ENCODE measurements at regions not wholly inside any gene's neighbourhood (a gene's known extent, or its start where the extent isn't known, plus 50 kb on each side); places are given as distances from the start of the nearest gene placed in this dataset.

DNA sequence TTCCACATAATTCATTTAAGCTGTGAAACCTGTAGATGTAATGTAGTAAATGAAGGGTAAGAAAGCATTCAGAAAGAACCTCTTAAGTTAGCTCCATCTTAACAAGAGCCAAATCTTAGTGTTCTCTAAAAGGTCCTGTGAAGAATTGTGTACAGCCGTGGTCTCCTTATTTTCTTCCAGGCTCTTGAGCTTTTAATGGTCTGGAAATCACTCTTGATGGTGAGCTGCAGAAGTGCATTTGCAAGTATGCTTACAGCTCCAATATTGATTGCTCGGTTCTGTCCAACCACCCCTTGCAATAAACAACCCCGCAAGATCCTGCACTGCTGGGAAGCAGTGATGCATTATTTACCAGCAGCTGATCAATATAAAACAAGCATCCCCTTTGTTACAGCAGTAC, 690.8 kb upstream of the FZD8 start:
- no CpG with 5 or more reads among the region's 3 CpGs for WGBS, 2 donors (ENCODE audit: extremely low coverage in 2 of 2, insufficient read length in 2 of 2, insufficient replicate concordance in 1 of 2)
- no peak overlapping the region for H2AFZ ChIP-seq (ENCODE audit: low read length)

DNA sequence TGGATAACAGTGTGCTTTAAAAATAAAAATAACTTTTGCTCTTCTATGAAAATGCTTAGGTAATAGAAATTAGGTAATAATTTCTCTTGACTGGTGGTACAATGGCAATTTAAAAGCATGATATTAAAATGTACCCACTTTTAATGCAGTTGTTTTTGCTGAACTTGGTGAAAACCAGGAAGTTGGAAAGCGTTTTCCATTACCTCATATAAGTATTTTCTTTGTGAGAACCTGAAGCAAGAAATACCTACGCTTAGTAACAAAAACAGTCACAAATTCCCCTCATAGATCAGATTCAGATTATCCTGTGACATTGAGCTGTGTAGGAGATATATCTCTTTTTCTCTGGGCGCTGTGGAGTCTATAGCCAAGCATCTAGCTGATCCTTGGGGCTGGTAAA, 689.0 kb upstream of the FZD8 start:
- no peak overlapping the region for H2AFZ ChIP-seq (ENCODE audit: low read length)
- no peak overlapping the region for H4K91ac ChIP-seq (ENCODE audit: low read depth, low read length, poor library complexity)
- H3K18ac ChIP-seq (ENCODE audit: low read length) = no peak overlapping the region
- no CpG with 5 or more reads among the region's 3 CpGs for WGBS, 2 donors (ENCODE audit: extremely low coverage in 2 of 2, insufficient read length in 2 of 2, insufficient replicate concordance in 1 of 2)
- no peak overlapping the region for H3K23ac ChIP-seq (ENCODE audit: low read depth, low read length, poor library complexity)
- no peak overlapping the region for H2BK15ac ChIP-seq (ENCODE audit: low read length)
- H2BK12ac ChIP-seq (ENCODE audit: low read length) = no peak overlapping the region
- H3K27ac ChIP-seq (replicated peaks; ENCODE audit: low read length) = no peak overlapping the region
- no peak overlapping the region for H4K8ac ChIP-seq (ENCODE audit: low read depth, low read length)
- H2BK120ac ChIP-seq (ENCODE audit: low read depth, low read length) = no peak overlapping the region
- no peak overlapping the region for H3K4ac ChIP-seq (ENCODE audit: low read length)
- H3K4me3 ChIP-seq (ENCODE audit: low read length in 2 of 2) = no peak overlapping the region
- no peak overlapping the region for H3K4me2 ChIP-seq (ENCODE audit: insufficient read depth, low read length, poor library complexity, severe bottlenecking)
- DNase-seq (ENCODE audit: low spot score) = no peak
- no peak overlapping the region for H3K9ac ChIP-seq (ENCODE audit: low read depth, low read length, poor library complexity)
- H3K14ac ChIP-seq (ENCODE audit: low read length) = no peak overlapping the region
- H2BK5ac ChIP-seq (ENCODE audit: low read length) = no peak overlapping the region
- no peaks in the 10 kb centered on the region for H3K9me3 ChIP-seq (replicated peaks in 1 of 2; ENCODE audit: control insufficient read depth in 2 of 2, insufficient read depth in 1 of 2, low read depth in 1 of 2, low read length in 2 of 2)
- no peaks in the 10 kb centered on the region for H3K27me3 ChIP-seq (ENCODE audit: control insufficient read depth in 3 of 3, insufficient read depth in 3 of 3, low read depth in 1 of 3, low read length in 3 of 3)
- no peaks in the 10 kb centered on the region for H3K79me1 ChIP-seq (ENCODE audit: low read depth, low read length)
- H3K4me1 ChIP-seq (ENCODE audit: control insufficient read depth in 2 of 2, insufficient read depth in 1 of 2, low read depth in 1 of 2, low read length in 2 of 2) = no peaks in the 10 kb centered on the region
- H3K36me3 ChIP-seq (replicated peaks in 1 of 2; ENCODE audit: control insufficient read depth in 2 of 2, insufficient read depth in 2 of 2, low read length in 2 of 2) = no peaks in the 10 kb centered on the region
- no peak overlapping the region for H2AK5ac ChIP-seq (ENCODE audit: low read depth, low read length)

More for the DNA sequence above, 690.8 kb upstream of the FZD8 start:
- DNase-seq (ENCODE audit: low spot score) = no peak
- Histone ChIP-seq H3K4me3 (ENCODE audit: low read length in 2 of 2) (no peak overlapping the region), H3K9ac (ENCODE audit: low read depth, low read length, poor library complexity) (no peak overlapping the region), H3K27me3 (ENCODE audit: control insufficient read depth in 3 of 3, insufficient read depth in 3 of 3, low read depth in 1 of 3, low read length in 3 of 3) (no peaks in the 10 kb centered on the region), H3K23ac (ENCODE audit: low read depth, low read length, poor library complexity) (no peak overlapping the region), H3K4ac (ENCODE audit: low read length) (no peak overlapping the region), H3K27ac (replicated peaks; ENCODE audit: low read length) (no peak overlapping the region), H3K4me1 (ENCODE audit: control insufficient read depth in 2 of 2, insufficient read depth in 1 of 2, low read depth in 1 of 2, low read length in 2 of 2) (no peaks in the 10 kb centered on the region), H4K91ac (ENCODE audit: low read depth, low read length, poor library complexity) (no peak overlapping the region), H2BK5ac (ENCODE audit: low read length) (no peak overlapping the region), H2BK15ac (ENCODE audit: low read length) (no peak overlapping the region), H3K9me3 (replicated peaks in 1 of 2; ENCODE audit: control insufficient read depth in 2 of 2, insufficient read depth in 1 of 2, low read depth in 1 of 2, low read length in 2 of 2) (no peaks in the 10 kb centered on the region), H3K79me1 (ENCODE audit: low read depth, low read length) (no peaks in the 10 kb centered on the region), H3K14ac (ENCODE audit: low read length) (no peak overlapping the region), H3K18ac (ENCODE audit: low read length) (no peak overlapping the region), H2AK5ac (ENCODE audit: low read depth, low read length) (no peak overlapping the region), H2BK120ac (ENCODE audit: low read depth, low read length) (no peak overlapping the region), H3K4me2 (ENCODE audit: insufficient read depth, low read length, poor library complexity, severe bottlenecking) (no peak overlapping the region), H4K8ac (ENCODE audit: low read depth, low read length) (no peak overlapping the region), H2BK12ac (ENCODE audit: low read length) (no peak overlapping the region), H3K36me3 (replicated peaks in 1 of 2; ENCODE audit: control insufficient read depth in 2 of 2, insufficient read depth in 2 of 2, low read length in 2 of 2) (no peaks in the 10 kb centered on the region)

DNA sequence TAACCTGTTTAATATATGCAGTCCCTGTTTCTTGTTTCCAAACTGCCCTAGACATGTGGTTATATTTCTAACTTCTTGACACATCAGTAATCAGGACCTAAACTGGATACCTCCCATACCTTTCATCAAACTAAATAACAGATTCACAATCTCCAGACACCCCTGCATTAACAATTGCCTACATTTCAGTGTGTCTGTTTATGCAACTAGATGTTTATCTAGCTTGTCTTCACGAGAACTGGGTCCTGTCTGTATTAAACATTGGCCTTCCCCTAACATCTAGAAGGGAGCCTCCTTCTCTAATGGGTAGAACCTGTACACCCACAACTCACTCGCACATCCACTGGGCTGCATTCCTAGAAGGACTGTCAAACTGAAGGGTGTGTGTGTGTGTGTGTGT, 683.7 kb upstream of the FZD8 start:
- no peak overlapping the region for H3K9ac ChIP-seq (ENCODE audit: low read depth, low read length, poor library complexity)
- H2BK5ac ChIP-seq (ENCODE audit: low read length) = no peak overlapping the region
- H3K4me1 ChIP-seq (ENCODE audit: control insufficient read depth in 2 of 2, insufficient read depth in 1 of 2, low read depth in 1 of 2, low read length in 2 of 2) = no peaks in the 10 kb centered on the region
- H3K9me3 ChIP-seq (replicated peaks in 1 of 2; ENCODE audit: control insufficient read depth in 2 of 2, insufficient read depth in 1 of 2, low read depth in 1 of 2, low read length in 2 of 2) = no peaks in the 10 kb centered on the region
- no peak overlapping the region for H4K91ac ChIP-seq (ENCODE audit: low read depth, low read length, poor library complexity)
- no peaks in the 10 kb centered on the region for H3K27me3 ChIP-seq (ENCODE audit: control insufficient read depth in 3 of 3, insufficient read depth in 3 of 3, low read depth in 1 of 3, low read length in 3 of 3)
- no peak overlapping the region for H3K4me2 ChIP-seq (ENCODE audit: insufficient read depth, low read length, poor library complexity, severe bottlenecking)
- no peak overlapping the region for H2AK5ac ChIP-seq (ENCODE audit: low read depth, low read length)
- no peak overlapping the region for H4K8ac ChIP-seq (ENCODE audit: low read depth, low read length)
- no peak overlapping the region for H2BK120ac ChIP-seq (ENCODE audit: low read depth, low read length)
- H2AFZ ChIP-seq (ENCODE audit: low read length) = no peak overlapping the region
- no peaks in the 10 kb centered on the region for H3K36me3 ChIP-seq (replicated peaks in 1 of 2; ENCODE audit: control insufficient read depth in 2 of 2, insufficient read depth in 2 of 2, low read length in 2 of 2)
- no CpG with 5 or more reads among the region's 2 CpGs for WGBS, 2 donors (ENCODE audit: extremely low coverage in 2 of 2, insufficient read length in 2 of 2, insufficient replicate concordance in 1 of 2)
- no peak overlapping the region for H3K27ac ChIP-seq (replicated peaks; ENCODE audit: low read length)
- no peak for DNase-seq (ENCODE audit: low spot score)
- no peak overlapping the region for H3K18ac ChIP-seq (ENCODE audit: low read length)
- no peaks in the 10 kb centered on the region for H3K79me1 ChIP-seq (ENCODE audit: low read depth, low read length)
- H3K23ac ChIP-seq (ENCODE audit: low read depth, low read length, poor library complexity) = no peak overlapping the region
- no peak overlapping the region for H2BK15ac ChIP-seq (ENCODE audit: low read length)
- no peak overlapping the region for H3K4me3 ChIP-seq (ENCODE audit: low read length in 2 of 2)
- H3K4ac ChIP-seq (ENCODE audit: low read length) = no peak overlapping the region
- H2BK12ac ChIP-seq (ENCODE audit: low read length) = no peak overlapping the region
- H3K14ac ChIP-seq (ENCODE audit: low read length) = no peak overlapping the region

DNA sequence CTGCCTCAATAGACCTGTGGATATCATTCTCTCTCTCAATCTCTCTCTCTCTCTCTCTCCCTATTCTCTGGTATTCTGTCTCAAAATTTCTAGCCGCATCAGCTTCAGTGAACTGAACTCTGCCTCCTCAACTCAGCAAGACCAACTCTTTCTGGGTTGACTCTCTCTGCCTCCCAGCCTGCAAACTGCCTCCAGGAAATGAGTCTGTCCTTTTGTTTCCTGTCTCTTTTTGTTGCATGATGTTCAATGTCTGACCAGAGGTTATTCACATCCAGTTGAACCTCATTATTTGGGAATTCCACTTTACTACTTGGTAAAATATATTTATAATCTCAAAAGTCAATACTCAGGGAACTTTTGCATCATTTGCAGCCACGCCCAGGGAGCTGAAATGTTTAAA, 682.7 kb upstream of the FZD8 start:
- no peaks in the 10 kb centered on the region for H3K36me3 ChIP-seq (replicated peaks in 1 of 2; ENCODE audit: control insufficient read depth in 2 of 2, insufficient read depth in 2 of 2, low read length in 2 of 2)
- H3K27me3 ChIP-seq (ENCODE audit: control insufficient read depth in 3 of 3, insufficient read depth in 3 of 3, low read depth in 1 of 3, low read length in 3 of 3) = no peaks in the 10 kb centered on the region
- no peak overlapping the region for H4K91ac ChIP-seq (ENCODE audit: low read depth, low read length, poor library complexity)
- H3K4ac ChIP-seq (ENCODE audit: low read length) = no peak overlapping the region
- no peaks in the 10 kb centered on the region for H3K9me3 ChIP-seq (replicated peaks in 1 of 2; ENCODE audit: control insufficient read depth in 2 of 2, insufficient read depth in 1 of 2, low read depth in 1 of 2, low read length in 2 of 2)
- no peaks in the 10 kb centered on the region for H3K4me1 ChIP-seq (ENCODE audit: control insufficient read depth in 2 of 2, insufficient read depth in 1 of 2, low read depth in 1 of 2, low read length in 2 of 2)
- DNase-seq (ENCODE audit: low spot score) = no peak
- H3K4me3 ChIP-seq (ENCODE audit: low read length in 2 of 2) = no peak overlapping the region
- no peak overlapping the region for H2BK15ac ChIP-seq (ENCODE audit: low read length)
- H3K4me2 ChIP-seq (ENCODE audit: insufficient read depth, low read length, poor library complexity, severe bottlenecking) = no peak overlapping the region
- H2AK5ac ChIP-seq (ENCODE audit: low read depth, low read length) = no peak overlapping the region
- H3K14ac ChIP-seq (ENCODE audit: low read length) = no peak overlapping the region
- no peak overlapping the region for H2AFZ ChIP-seq (ENCODE audit: low read length)
- H3K9ac ChIP-seq (ENCODE audit: low read depth, low read length, poor library complexity) = no peak overlapping the region
- no peak overlapping the region for H2BK12ac ChIP-seq (ENCODE audit: low read length)
- H2BK120ac ChIP-seq (ENCODE audit: low read depth, low read length) = no peak overlapping the region
- H3K79me1 ChIP-seq (ENCODE audit: low read depth, low read length) = no peaks in the 10 kb centered on the region
- H3K18ac ChIP-seq (ENCODE audit: low read length) = no peak overlapping the region
- no CpG with 5 or more reads among the region's 2 CpGs for WGBS, 2 donors (ENCODE audit: extremely low coverage in 2 of 2, insufficient read length in 2 of 2, insufficient replicate concordance in 1 of 2)
- no peak overlapping the region for H3K23ac ChIP-seq (ENCODE audit: low read depth, low read length, poor library complexity)
- H3K27ac ChIP-seq (replicated peaks; ENCODE audit: low read length) = no peak overlapping the region
- H4K8ac ChIP-seq (ENCODE audit: low read depth, low read length) = no peak overlapping the region
- no peak overlapping the region for H2BK5ac ChIP-seq (ENCODE audit: low read length)

Measured in neuronal stem cell (in vitro differentiated cells).